Neural progenitor cell (in vitro differentiated cells): ENCODE measurements at regions not wholly inside any gene's neighbourhood (a gene's known extent, or its start where the extent isn't known, plus 50 kb on each side); places are given as distances from the start of the nearest gene placed in this dataset.

Source experiments
- CTCF ChIP-seq: fragments of 200-600 bp; sonication (generic); IDR thresholded peaks from 2 replicates; pipeline ENCODE4 v1.5.1; 2017; ENCODE audit warnings: antibody characterized with exemption, mild to moderate bottlenecking
- EZH2 ChIP-seq: fragments of 200-600 bp; sonication (generic); IDR thresholded peaks from 2 replicates; pipeline ENCODE4 v1.6.1; 2017; ENCODE audit warnings: antibody characterized with exemption, mild to moderate bottlenecking, moderate library complexity
- EZH2phosphoT487 ChIP-seq: fragments of 200-600 bp; sonication (generic); IDR thresholded peaks from 2 replicates; pipeline ENCODE4 v1.6.1; 2017; ENCODE audit warnings: antibody characterized with exemption

GRCh38 chr10:91103384-91104192 is 116.9 kb upstream of the PCGF5 start:
- no peak for TF ChIP-seq CTCF
- TF ChIP-seq EZH2: no peak
- no peak for TF ChIP-seq EZH2phosphoT487
